ENCODE measurements at regions not wholly inside any gene's neighbourhood (a gene's known extent, or its start where the extent isn't known, plus 50 kb on each side); places are given as distances from the start of the nearest gene placed in this dataset.

GRCh38 chr1:232327269-232327668 is 302.7 kb downstream of the SIPA1L2 start:
- TF ChIP-seq REST (IDR thresholded peaks at IDR 0.05; ENCODE audit: insufficient replicate concordance, low read depth) (no peak), SPI1 (IDR thresholded peaks at IDR 0.05; ENCODE audit: borderline replicate concordance, low read depth) (no peak), CTCF (IDR thresholded peaks at IDR 0.05; ENCODE audit: insufficient read depth, low read length) (no peak), POLR2AphosphoS5 (IDR thresholded peaks at IDR 0.05; ENCODE audit: low read depth) (no peak), GABPA (IDR thresholded peaks at IDR 0.05; ENCODE audit: low read depth) (no peak)
